ENCODE measurements at regions not wholly inside any gene's neighbourhood (a gene's known extent, or its start where the extent isn't known, plus 50 kb on each side); places are given as distances from the start of the nearest gene placed in this dataset.

DNA sequence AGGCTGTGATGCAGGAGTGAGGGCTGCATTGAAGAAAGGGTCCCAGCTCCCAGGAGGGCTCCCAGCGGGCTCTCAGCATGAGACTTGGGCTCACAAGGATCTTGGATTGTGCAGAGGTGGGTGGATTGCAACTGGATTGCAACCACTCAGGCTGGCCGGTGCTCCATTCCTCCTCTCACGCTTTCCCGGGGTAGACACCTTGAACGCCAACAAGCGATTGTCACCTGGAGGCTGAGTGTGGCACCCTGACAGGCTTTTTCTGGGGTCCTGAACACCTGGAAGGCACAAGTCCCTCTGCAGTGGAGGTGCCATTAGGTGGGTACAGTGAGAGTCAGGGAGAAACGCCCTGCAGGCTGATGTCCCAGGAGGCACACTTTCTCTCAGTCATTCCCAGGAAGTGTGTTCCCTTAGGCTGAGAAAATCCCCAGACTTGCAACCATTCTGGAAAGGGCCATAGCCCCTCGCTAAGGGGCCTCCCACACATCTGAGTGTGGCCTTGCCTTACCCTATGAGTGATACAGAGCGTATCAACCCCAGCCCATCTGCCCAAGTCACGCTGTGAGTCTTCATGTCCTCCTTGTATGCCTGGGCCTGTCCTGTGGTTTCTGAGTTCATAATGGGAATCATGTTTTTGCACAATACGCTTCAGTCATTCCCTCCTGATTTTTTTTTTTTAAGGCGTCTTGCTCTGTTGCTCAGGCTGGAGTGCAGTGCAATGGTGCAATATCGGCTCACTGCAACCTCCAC, 488.1 kb downstream of the IRX1 start:
- no peaks in the 10 kb centered on the region for H3K36me3 Mint-ChIP-seq (ENCODE audit: insufficient read depth in 1 of 3, low read depth in 3 of 3)
- DNase-seq = no peak
- Histone ChIP-seq H3K23ac (ENCODE audit: insufficient read length, low read depth, low read length) (no peak overlapping the region), H3K4me1 (ENCODE audit: insufficient read depth, low read length) (no peaks in the 10 kb centered on the region), H2BK120ac (ENCODE audit: low read depth, low read length, poor library complexity, severe bottlenecking) (no peak overlapping the region), H2BK5ac (ENCODE audit: insufficient read length, low read length) (no peak overlapping the region), H3K23me2 (ENCODE audit: insufficient read length, low read depth, low read length, poor library complexity, severe bottlenecking) (no peaks in the 10 kb centered on the region), H2BK20ac (ENCODE audit: low read depth, low read length, poor library complexity, severe bottlenecking) (no peak overlapping the region), H3K9me3 (ENCODE audit: control insufficient read depth, low read depth, low read length) (no peaks in the 10 kb centered on the region), H3K79me1 (ENCODE audit: insufficient read depth, low read depth, low read length, poor library complexity, severe bottlenecking) (no peaks in the 10 kb centered on the region), H2AK5ac (ENCODE audit: insufficient read length, low read length) (no peak overlapping the region), H3K27ac (ENCODE audit: insufficient read length, low read depth, low read length) (no peak overlapping the region), H3K56ac (ENCODE audit: insufficient read length, low read depth, low read length) (no peak overlapping the region), H3K4me2 (ENCODE audit: insufficient read depth, insufficient read length, low read length) (no peak overlapping the region), H4K5ac (ENCODE audit: insufficient read length, low read depth, low read length) (no peak overlapping the region), H4K20me1 (ENCODE audit: control insufficient read depth, insufficient read depth, insufficient read length) (no peaks in the 10 kb centered on the region), H3T11ph (ENCODE audit: low read length) (no peak overlapping the region), H3K79me2 (ENCODE audit: insufficient read depth, low read length) (no peaks in the 10 kb centered on the region), H3K18ac (ENCODE audit: insufficient read length, low read depth, low read length) (no peak overlapping the region), H2BK15ac (ENCODE audit: low read depth, low read length) (no peak overlapping the region), H4K91ac (ENCODE audit: insufficient read length, low read depth, low read length) (no peak overlapping the region), H2AFZ (ENCODE audit: low read length) (no peak overlapping the region), H4K8ac (replicated peaks; ENCODE audit: insufficient read length, low read depth, low read length) (no peak overlapping the region), H3K14ac (ENCODE audit: insufficient read depth, low read length) (no peak overlapping the region), H3K4ac (ENCODE audit: low read depth, low read length) (no peak overlapping the region), H3K9ac (ENCODE audit: extremely low read depth, insufficient read length, low read length) (no peak overlapping the region), H3K27me3 (ENCODE audit: insufficient read depth, low read length) (no peaks in the 10 kb centered on the region), H2BK12ac (ENCODE audit: insufficient read length, low read depth, low read length) (no peak overlapping the region)
- H3K9me3 Mint-ChIP-seq = peaks cover 2 to 4% of the 10 kb centered on the region in 2 experiments; a peak in 2 of 5 replicates
- TF ChIP-seq, protein P1, sequence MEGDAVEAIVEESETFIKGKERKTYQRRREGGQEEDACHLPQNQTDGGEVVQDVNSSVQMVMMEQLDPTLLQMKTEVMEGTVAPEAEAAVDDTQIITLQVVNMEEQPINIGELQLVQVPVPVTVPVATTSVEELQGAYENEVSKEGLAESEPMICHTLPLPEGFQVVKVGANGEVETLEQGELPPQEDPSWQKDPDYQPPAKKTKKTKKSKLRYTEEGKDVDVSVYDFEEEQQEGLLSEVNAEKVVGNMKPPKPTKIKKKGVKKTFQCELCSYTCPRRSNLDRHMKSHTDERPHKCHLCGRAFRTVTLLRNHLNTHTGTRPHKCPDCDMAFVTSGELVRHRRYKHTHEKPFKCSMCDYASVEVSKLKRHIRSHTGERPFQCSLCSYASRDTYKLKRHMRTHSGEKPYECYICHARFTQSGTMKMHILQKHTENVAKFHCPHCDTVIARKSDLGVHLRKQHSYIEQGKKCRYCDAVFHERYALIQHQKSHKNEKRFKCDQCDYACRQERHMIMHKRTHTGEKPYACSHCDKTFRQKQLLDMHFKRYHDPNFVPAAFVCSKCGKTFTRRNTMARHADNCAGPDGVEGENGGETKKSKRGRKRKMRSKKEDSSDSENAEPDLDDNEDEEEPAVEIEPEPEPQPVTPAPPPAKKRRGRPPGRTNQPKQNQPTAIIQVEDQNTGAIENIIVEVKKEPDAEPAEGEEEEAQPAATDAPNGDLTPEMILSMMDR (conservative IDR thresholded peaks at IDR 0.05) = no peak
- peaks cover 2 to 5% of the 10 kb centered on the region in 2 experiments; a peak in 1 of 4 replicates for H3K4me1 Mint-ChIP-seq
- no peak overlapping the region for H3K27ac Mint-ChIP-seq
- no CpG with 5 or more reads among the region's 13 CpGs for WGBS (ENCODE audit: extremely low coverage, insufficient read length, low lambda C conversion rate)
- H3K27me3 Mint-ChIP-seq (ENCODE audit: low read depth) = no peaks in the 10 kb centered on the region; the same call in 1 of the 2 replicates
- H3K4me3 Mint-ChIP-seq = no peak overlapping the region

Measured in H9 (cell line).